ENCODE measurements at regions not wholly inside any gene's neighbourhood (a gene's known extent, or its start where the extent isn't known, plus 50 kb on each side); places are given as distances from the start of the nearest gene placed in this dataset.

DNA sequence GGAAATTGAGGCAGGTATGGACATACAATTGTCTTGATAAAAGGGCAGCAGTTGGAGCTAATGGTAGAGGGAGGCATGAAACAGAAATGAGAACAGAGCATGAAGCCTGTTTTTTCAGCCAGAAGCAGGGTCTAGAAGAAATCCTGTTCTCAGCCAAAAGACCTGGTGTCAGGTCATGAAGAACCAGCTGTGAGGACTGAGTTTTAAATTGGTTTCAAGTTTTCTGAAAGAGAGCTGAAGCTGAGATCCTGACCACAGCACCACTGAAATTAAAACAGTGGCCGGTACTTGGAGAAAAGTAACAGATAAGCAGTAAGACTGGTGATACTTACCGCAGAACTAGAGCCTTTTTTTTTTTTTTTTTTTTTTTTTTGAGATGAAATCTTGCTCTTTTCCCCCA, 283.8 kb upstream of the BMP2 start (continued):
- TF ChIP-seq TCF7L2 (IDR thresholded peaks at IDR 0.05; ENCODE audit: borderline replicate concordance, extremely low read depth, insufficient read depth, insufficient read length) = no peak
- no peak for TF ChIP-seq EZH2phosphoT487 (IDR thresholded peaks at IDR 0.05; ENCODE audit: borderline replicate concordance)
- TF ChIP-seq JUND (IDR thresholded peaks at IDR 0.05) = no peak
- TF ChIP-seq ZFX (IDR thresholded peaks at IDR 0.05) = no peak

DNA sequence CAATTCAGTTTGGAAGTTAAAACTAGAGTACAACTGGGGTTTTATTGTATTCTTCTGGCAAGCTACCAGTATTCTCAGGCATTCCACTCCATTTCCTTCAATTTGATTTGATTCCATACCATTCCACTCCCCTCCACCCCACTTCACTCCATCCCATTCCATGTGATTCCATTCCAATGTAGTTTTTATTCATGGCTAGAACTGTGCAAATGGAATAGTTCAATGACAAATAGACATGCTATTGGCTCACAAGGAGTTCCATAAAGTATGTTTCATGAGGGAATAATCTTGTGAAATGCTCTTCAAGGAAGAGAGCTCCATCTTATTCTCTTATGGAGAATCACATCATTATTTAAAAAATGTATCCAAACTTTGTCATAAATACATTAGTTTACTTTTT, 285.0 kb upstream of the BMP2 start:
- Histone ChIP-seq H3K27ac (ENCODE audit: low read depth, low read length) (no peak overlapping the region), H3K79me2 (ENCODE audit: insufficient read depth, low read length) (no peaks in the 10 kb centered on the region), H3K9me2 (ENCODE audit: insufficient read depth) (no peaks in the 10 kb centered on the region), H3K9me3 (ENCODE audit: control insufficient read depth in 1 of 2, insufficient read depth in 1 of 2, low read depth in 1 of 2, low read length in 2 of 2) (no peaks in the 10 kb centered on the region; a peak in 1 of 4 replicates), H3K9ac (ENCODE audit: low read length) (no peak overlapping the region), H3K36me3 (ENCODE audit: control insufficient read depth in 1 of 2, insufficient read depth in 2 of 2, low read length in 2 of 2) (no peaks in the 10 kb centered on the region; a peak in 1 of 4 replicates), H4K20me1 (ENCODE audit: insufficient read depth) (no peaks in the 10 kb centered on the region), H3K27me3 (ENCODE audit: insufficient read depth, low read length) (no peaks in the 10 kb centered on the region), H2AFZ (ENCODE audit: low read depth, low read length, poor library complexity, severe bottlenecking) (no peak overlapping the region), H3K4me2 (ENCODE audit: low read length) (no peak overlapping the region), H3K4me3 (replicated peaks in 1 of 2; ENCODE audit: low read depth in 1 of 2, low read length in 2 of 2) (no peak overlapping the region), H3K4me1 (ENCODE audit: control insufficient read depth in 1 of 2, insufficient read depth in 2 of 2, low read length in 2 of 2) (no peaks in the 10 kb centered on the region)
- no peak for DNase-seq (ENCODE audit: low read depth, low spot score)
- BruUV-seq (replicated peaks) = no TSS peak
- no peak for TF ChIP-seq POLR2A (IDR thresholded peaks at IDR 0.05; ENCODE audit: borderline replicate concordance, extremely low read depth, insufficient read depth, insufficient read length)
- TF ChIP-seq, protein P1, sequence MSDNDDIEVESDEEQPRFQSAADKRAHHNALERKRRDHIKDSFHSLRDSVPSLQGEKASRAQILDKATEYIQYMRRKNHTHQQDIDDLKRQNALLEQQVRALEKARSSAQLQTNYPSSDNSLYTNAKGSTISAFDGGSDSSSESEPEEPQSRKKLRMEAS (IDR thresholded peaks at IDR 0.05) = no peak
- TF ChIP-seq FOSL1 (IDR thresholded peaks at IDR 0.05; ENCODE audit: low read depth) = no peak
- TF ChIP-seq, protein P2, sequence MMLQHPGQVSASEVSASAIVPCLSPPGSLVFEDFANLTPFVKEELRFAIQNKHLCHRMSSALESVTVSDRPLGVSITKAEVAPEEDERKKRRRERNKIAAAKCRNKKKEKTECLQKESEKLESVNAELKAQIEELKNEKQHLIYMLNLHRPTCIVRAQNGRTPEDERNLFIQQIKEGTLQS (IDR thresholded peaks at IDR 0.05) = no peak
- no peak for TF ChIP-seq TCF7L2 (IDR thresholded peaks at IDR 0.05; ENCODE audit: borderline replicate concordance, extremely low read depth, insufficient read depth, insufficient read length)
- intact Hi-C loops (cut with micrococcal nuclease) = no loop called here
- CTCF ChIA-PET = no interaction called here
- POLR2A ChIA-PET = no interaction called here
- no peak for ATAC-seq
- RAD21 ChIA-PET (ENCODE audit: low non-redundant PET in 1 of 2, low total read pairs in 2 of 2, uncharacterized antibody in 2 of 2, unreplicated experiment in 2 of 2) = no interaction called here

Measured in HCT116 (cell line).